Naive B cell (primary cell): ENCODE measurements at regions not wholly inside any gene's neighbourhood (a gene's known extent, or its start where the extent isn't known, plus 50 kb on each side); places are given as distances from the start of the nearest gene placed in this dataset.

ENCODE experiments used
- ATAC-seq, 2 donors: fragments of 150-1000 bp; cut with Tn5 transposase; 2 replicates each; pipeline ENCODE4 v1.10.0; 2021; ENCODE audit warnings: low read depth in 2 of 2, mild to moderate bottlenecking in 2 of 2, moderate library complexity in 2 of 2
- DNase-seq: peaks from one replicate; pipeline ENCODE4 v3.0.0; 2022
- H3K27ac Mint-ChIP-seq, 6 donors: one replicate each; pipeline ENCODE4 v1.8.0; 2020 to 2022; ENCODE audit warnings: mild to moderate bottlenecking in 6 of 6, mixed read lengths in 6 of 6, moderate library complexity in 5 of 6, inconsistent platforms in 2 of 6
- H3K27me3 Mint-ChIP-seq, 3 donors: one replicate each; pipeline ENCODE4 v1.8.0; 2021 to 2022; ENCODE audit warnings: mixed read lengths in 3 of 3, mild to moderate bottlenecking in 1 of 3
- H3K36me3 Mint-ChIP-seq, 2 donors: one replicate each; pipeline ENCODE4 v1.8.0; 2020 to 2022; ENCODE audit warnings: mixed read lengths in 2 of 2, inconsistent platforms in 1 of 2, mild to moderate bottlenecking in 1 of 2
- H3K4me1 Mint-ChIP-seq, 3 donors: one replicate each; pipeline ENCODE4 v1.8.0; 2020 to 2022; ENCODE audit warnings: mixed read lengths in 3 of 3, inconsistent platforms in 1 of 3, mild to moderate bottlenecking in 1 of 3, moderate library complexity in 1 of 3
- H3K4me3 Mint-ChIP-seq, 8 donors: one replicate each; pipeline ENCODE4 v1.8.0; 2020 to 2022; ENCODE audit warnings: mild to moderate bottlenecking in 8 of 8, mixed read lengths in 8 of 8, moderate library complexity in 8 of 8, inconsistent platforms in 2 of 8
- H3K9me3 Mint-ChIP-seq, 7 donors: one replicate each; pipeline ENCODE4 v1.8.0; 2020 to 2022; ENCODE audit warnings: mixed read lengths in 7 of 7, mild to moderate bottlenecking in 5 of 7, inconsistent platforms in 2 of 7, moderate library complexity in 1 of 7

DNA sequence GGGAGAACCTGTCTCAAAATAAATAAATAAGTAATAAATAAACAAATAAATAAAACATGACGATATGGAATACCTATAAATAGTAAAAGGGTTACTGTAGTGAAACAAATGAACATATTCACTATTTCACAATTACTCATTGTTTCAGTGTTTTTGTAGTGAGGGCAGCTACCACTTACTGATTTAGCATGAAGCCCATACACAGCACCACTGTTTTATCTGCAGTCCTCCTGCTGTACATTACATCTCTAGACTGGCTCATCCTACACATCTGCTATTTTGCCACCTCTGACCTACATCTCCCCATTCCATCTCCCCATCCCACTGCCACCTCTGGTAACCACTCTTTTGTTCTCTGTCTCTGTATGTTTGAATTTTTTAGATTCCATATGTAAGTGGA, 332.7 kb upstream of the SMIM21 start:
- Mint-ChIP-seq H3K36me3 (no peaks in the 10 kb centered on the region), H3K27me3 (no peaks in the 10 kb centered on the region), H3K27ac (no peak overlapping the region), H3K9me3 (peaks cover 0 to 5% (median 0%) of the 10 kb centered on the region in 7 donors), H3K4me3 (no peak overlapping the region), H3K4me1 (no peaks in the 10 kb centered on the region)
- no peak for DNase-seq
- ATAC-seq: no peak

- Mint-ChIP-seq H3K4me3 (no peak overlapping the region), H3K27me3 (no peaks in the 10 kb centered on the region), H3K27ac (no peak overlapping the region), H3K9me3 (peaks cover 0 to 5% (median 0%) of the 10 kb centered on the region in 7 donors), H3K4me1 (no peaks in the 10 kb centered on the region), H3K36me3 (no peaks in the 10 kb centered on the region)
- no peak for DNase-seq
- no peak for ATAC-seq
These were observed 330.4 kb upstream of the SMIM21 start for GRCh38 chr18:75757951-75758350.

DNA sequence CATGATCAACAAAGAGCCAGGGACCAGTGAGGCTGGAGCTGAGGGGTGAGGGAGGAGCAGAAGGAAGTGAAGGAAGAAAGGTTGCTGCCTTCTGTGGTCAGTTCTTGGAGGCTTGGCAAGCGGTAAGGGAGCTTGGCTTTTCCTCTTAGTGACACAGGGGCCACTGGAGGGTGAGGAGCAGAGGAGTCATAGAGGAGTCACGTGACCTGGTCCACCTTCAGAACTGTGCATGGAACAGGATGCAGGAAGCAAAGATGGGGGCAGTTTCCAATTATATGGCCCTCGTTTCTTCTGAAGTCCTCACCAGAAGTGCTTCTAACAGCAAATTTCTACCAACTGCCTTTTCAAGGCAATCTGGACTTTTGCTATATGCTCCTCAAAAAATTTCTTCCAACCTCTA, 326.9 kb upstream of the SMIM21 start:
- Mint-ChIP-seq H3K36me3 (no peaks in the 10 kb centered on the region), H3K27me3 (peaks cover 0 to 8% (median 0%) of the 10 kb centered on the region in 3 donors), H3K27ac (no peak overlapping the region), H3K4me1 (no peaks in the 10 kb centered on the region), H3K9me3 (peaks cover 0 to 5% (median 0%) of the 10 kb centered on the region in 7 donors), H3K4me3 (no peak overlapping the region)
- no peak for ATAC-seq
- no peak for DNase-seq

DNA sequence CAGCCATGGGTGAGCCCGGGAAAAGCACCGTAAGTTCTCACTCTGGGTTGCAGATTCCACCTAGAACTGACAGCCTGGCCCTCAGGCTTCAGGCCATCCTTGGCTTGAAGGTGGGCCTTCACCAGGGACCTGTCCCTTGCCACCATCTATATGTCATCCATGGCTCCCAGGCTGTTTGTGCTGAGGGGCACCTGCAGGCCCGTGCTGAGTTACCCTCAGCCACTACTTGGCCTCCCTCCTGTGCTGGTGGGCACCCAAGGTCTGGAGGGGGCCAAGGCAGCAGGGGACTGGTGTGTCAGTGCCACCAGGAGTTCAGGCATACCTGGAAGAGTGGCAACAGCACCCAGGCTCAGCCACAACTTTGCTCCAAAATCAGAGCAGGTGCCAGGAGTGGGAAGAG, 326.2 kb upstream of the SMIM21 start:
- H3K4me3 Mint-ChIP-seq: no peak overlapping the region
- no peaks in the 10 kb centered on the region for H3K4me1 Mint-ChIP-seq
- peaks cover 0 to 8% (median 0%) of the 10 kb centered on the region in 3 donors for H3K27me3 Mint-ChIP-seq
- DNase-seq (no peak), ATAC-seq (no peak)
- H3K36me3 Mint-ChIP-seq: no peaks in the 10 kb centered on the region
- peaks cover 0 to 5% (median 0%) of the 10 kb centered on the region in 7 donors for H3K9me3 Mint-ChIP-seq
- H3K27ac Mint-ChIP-seq: no peak overlapping the region

DNA sequence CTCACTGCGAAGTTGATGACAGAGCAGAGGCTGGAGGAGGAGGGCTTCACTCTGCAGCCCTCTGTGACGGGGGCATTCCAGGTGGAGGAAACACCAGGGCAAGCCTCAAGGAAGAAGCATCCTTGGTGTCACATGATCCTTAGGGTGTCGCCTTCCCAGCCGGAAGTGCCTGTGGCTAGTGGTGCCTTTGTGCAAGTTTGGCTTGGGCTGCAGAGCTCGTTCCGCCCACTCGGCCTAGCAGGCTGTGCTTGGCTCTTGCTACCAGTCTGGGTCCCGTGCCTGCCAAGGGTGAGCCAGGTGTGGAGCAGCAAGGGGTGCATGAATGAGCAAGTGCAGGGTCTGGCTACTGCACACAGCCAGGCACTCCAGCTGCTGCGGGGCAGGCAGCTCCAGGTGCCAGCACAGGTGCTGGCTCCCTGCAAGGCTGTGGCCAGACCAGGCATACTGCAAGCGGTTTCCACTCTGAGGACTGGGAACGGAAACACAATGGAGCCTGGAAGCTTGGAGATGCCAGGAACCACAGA, 325.3 kb upstream of the SMIM21 start:
- H3K9me3 Mint-ChIP-seq: peaks cover 0 to 5% (median 0%) of the 10 kb centered on the region in 7 donors

GRCh38 chr18:75745147-75745546, 317.6 kb upstream of the SMIM21 start:
- Mint-ChIP-seq H3K27me3 (no peaks in the 10 kb centered on the region), H3K27ac (no peak overlapping the region), H3K9me3 (peaks cover 0 to 5% (median 0%) of the 10 kb centered on the region in 7 donors), H3K36me3 (no peaks in the 10 kb centered on the region), H3K4me1 (no peaks in the 10 kb centered on the region), H3K4me3 (no peak overlapping the region)
- no peak for DNase-seq
- no peak for ATAC-seq

More for the DNA sequence above, 325.3 kb upstream of the SMIM21 start:
- Mint-ChIP-seq H3K36me3 (no peaks in the 10 kb centered on the region), H3K27ac (no peak overlapping the region), H3K27me3 (peaks cover 0 to 8% (median 0%) of the 10 kb centered on the region in 3 donors), H3K4me3 (no peak overlapping the region), H3K4me1 (no peaks in the 10 kb centered on the region)
- ATAC-seq (no peak), DNase-seq (no peak)

DNA sequence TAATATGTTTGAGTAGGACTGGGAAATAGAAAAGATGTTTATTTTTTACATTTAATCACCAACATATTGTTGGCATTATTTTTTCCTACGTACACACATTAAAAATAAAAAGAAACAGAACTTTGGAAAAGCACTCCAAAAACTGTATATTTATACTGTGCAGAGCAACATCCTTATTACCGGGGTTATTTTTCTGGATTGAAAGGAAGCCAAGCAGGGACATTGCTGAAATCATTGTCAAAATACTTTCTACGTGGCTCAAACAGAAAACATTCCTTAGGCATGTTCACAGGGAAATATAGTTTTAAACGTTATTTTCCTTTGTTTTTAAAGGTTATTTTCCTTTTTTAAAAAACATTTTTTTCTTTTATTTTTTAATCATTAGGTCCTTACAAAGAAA, 315.0 kb upstream of the SMIM21 start:
- no peak overlapping the region for H3K4me3 Mint-ChIP-seq
- no peaks in the 10 kb centered on the region for H3K4me1 Mint-ChIP-seq
- H3K27ac Mint-ChIP-seq: no peak overlapping the region
- ATAC-seq (no peak), DNase-seq (no peak)
- no peaks in the 10 kb centered on the region for H3K27me3 Mint-ChIP-seq
- H3K9me3 Mint-ChIP-seq: peaks cover 0 to 5% (median 3%) of the 10 kb centered on the region in 7 donors
- no peaks in the 10 kb centered on the region for H3K36me3 Mint-ChIP-seq

DNA sequence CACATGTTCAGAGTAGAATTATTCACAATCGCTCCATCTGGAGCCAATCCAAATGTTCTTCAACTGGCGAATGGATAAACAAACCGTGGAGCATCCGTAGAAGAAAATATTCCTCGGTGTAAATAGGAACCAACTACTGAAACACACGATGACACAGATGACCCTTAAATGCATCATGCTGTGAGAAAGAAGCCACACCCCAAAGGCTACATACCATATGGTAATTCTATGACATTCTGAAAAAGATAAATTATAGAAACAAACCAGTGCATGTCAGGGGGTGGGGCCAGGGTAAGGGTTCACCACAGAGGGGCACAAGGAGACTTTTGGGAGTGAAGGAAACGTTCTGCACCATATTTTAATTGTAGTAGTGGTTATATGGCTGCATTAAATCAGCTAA, 312.2 kb upstream of the SMIM21 start:
- H3K4me1 Mint-ChIP-seq: no peaks in the 10 kb centered on the region
- H3K36me3 Mint-ChIP-seq: peaks cover 0 to 6% of the 10 kb centered on the region in 2 donors
- no peak for ATAC-seq
- H3K27ac Mint-ChIP-seq: no peak overlapping the region
- H3K4me3 Mint-ChIP-seq: no peak overlapping the region
- H3K9me3 Mint-ChIP-seq: peaks cover 0 to 26% (median 8%) of the 10 kb centered on the region in 7 donors
- no peak for DNase-seq
- H3K27me3 Mint-ChIP-seq: no peaks in the 10 kb centered on the region

- H3K27me3 Mint-ChIP-seq: peaks cover 0 to 1% (median 0%) of the 10 kb centered on the region in 3 donors
- ATAC-seq (no peak), DNase-seq (no peak)
- peaks cover 0 to 9% of the 10 kb centered on the region in 2 donors for H3K36me3 Mint-ChIP-seq
- H3K4me3 Mint-ChIP-seq: no peak overlapping the region
- peaks cover 0 to 31% (median 8%) of the 10 kb centered on the region in 7 donors for H3K9me3 Mint-ChIP-seq
- H3K4me1 Mint-ChIP-seq: no peaks in the 10 kb centered on the region
- no peak overlapping the region for H3K27ac Mint-ChIP-seq
These were observed 307.8 kb upstream of the SMIM21 start for GRCh38 chr18:75735291-75735690.

GRCh38 chr18:75730249-75730648, 302.7 kb upstream of the SMIM21 start:
- ATAC-seq (no peak), DNase-seq (no peak)
- no peaks in the 10 kb centered on the region for H3K4me1 Mint-ChIP-seq
- H3K27ac Mint-ChIP-seq: no peak overlapping the region
- H3K4me3 Mint-ChIP-seq: no peak overlapping the region
- H3K27me3 Mint-ChIP-seq: peaks cover 5 to 8% (median 8%) of the 10 kb centered on the region in 3 donors
- H3K9me3 Mint-ChIP-seq: peaks cover 0 to 11% (median 1%) of the 10 kb centered on the region in 7 donors
- H3K36me3 Mint-ChIP-seq: peaks cover 0 to 3% of the 10 kb centered on the region in 2 donors

DNA sequence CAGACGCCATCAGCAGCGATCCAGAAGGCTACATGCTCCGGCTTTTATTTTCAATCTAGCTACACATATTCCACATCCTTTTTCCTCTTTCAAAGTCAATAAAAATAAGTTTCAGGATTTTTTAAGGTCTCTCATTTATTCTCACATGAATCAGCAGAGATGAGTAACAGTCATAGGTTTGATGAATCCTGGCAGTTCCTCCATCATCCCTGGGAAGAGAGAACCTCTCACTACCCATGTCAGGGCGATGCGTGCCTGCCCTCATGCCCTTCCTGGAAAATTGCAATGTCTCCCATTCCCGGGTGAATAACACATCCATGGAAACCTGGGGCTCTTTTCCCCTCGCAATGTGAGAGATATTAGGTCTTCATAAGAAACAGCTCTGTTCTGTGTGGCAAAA, 301.1 kb upstream of the SMIM21 start:
- DNase-seq (no peak), ATAC-seq (no peak)
- no peak overlapping the region for H3K4me3 Mint-ChIP-seq
- H3K36me3 Mint-ChIP-seq: no peaks in the 10 kb centered on the region
- peaks cover 5 to 8% (median 8%) of the 10 kb centered on the region in 3 donors for H3K27me3 Mint-ChIP-seq
- H3K9me3 Mint-ChIP-seq: no peaks in the 10 kb centered on the region
- H3K27ac Mint-ChIP-seq: no peak overlapping the region
- H3K4me1 Mint-ChIP-seq: no peaks in the 10 kb centered on the region

DNA sequence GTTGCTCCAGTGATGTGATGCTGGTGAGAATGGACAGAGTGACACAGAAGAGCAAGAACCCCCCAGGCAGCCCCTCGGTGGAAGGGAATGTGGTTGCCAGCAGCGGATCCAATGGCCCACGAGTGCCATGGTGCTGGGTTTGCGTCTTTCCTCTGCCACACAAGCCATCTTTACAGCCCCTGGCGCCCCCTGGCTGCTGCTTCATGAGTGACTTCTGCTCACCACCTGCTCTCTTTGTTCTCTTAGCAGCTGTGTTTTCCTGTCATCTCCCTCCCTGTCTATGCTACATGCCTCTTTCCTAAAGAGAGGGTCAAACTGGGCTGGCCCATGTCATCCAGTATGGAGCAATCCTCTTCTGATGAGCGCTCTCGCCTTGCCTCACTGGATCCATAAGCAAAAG, 300.0 kb upstream of the SMIM21 start:
- H3K4me1 Mint-ChIP-seq: no peaks in the 10 kb centered on the region
- H3K4me3 Mint-ChIP-seq: no peak overlapping the region
- no peaks in the 10 kb centered on the region for H3K9me3 Mint-ChIP-seq
- DNase-seq: no peak
- ATAC-seq: no peak
- no peaks in the 10 kb centered on the region for H3K36me3 Mint-ChIP-seq
- H3K27ac Mint-ChIP-seq: no peak overlapping the region
- H3K27me3 Mint-ChIP-seq: peaks cover 5 to 8% (median 8%) of the 10 kb centered on the region in 3 donors

- no peak overlapping the region for H3K27ac Mint-ChIP-seq
- H3K4me1 Mint-ChIP-seq: no peaks in the 10 kb centered on the region
- no peak for DNase-seq
- ATAC-seq: no peak
- peaks cover 0 to 8% (median 0%) of the 10 kb centered on the region in 3 donors for H3K27me3 Mint-ChIP-seq
- no peaks in the 10 kb centered on the region for H3K36me3 Mint-ChIP-seq
- H3K9me3 Mint-ChIP-seq: peaks cover 0 to 5% (median 3%) of the 10 kb centered on the region in 7 donors
- H3K4me3 Mint-ChIP-seq: no peak overlapping the region
These were observed 296.2 kb upstream of the SMIM21 start for GRCh38 chr18:75723521-75724340.

DNA sequence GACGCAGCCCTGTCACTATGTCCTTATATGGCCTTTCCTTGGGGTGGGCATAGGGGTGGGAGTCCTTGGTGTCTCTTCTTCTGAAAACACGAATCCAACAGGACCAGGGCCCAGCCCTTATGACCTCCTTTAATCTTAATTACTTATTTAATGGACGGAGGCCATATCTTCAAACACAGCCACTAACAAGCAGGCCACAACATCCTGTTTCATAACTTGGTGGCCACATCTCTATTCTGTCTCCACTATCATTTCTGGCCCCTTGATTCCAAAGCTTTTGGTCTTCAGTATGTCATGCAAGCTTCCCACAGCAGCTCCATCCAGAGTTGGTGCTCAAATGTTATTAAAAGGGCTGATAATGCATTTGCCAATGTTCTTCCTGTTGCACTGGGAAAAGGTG, 287.3 kb upstream of the SMIM21 start:
- Mint-ChIP-seq H3K27ac (no peak overlapping the region), H3K9me3 (peaks cover 0 to 12% (median 0%) of the 10 kb centered on the region in 7 donors), H3K4me3 (no peak overlapping the region), H3K36me3 (no peaks in the 10 kb centered on the region), H3K27me3 (no peaks in the 10 kb centered on the region), H3K4me1 (no peaks in the 10 kb centered on the region)
- no peak for ATAC-seq
- DNase-seq: no peak
